Caco-2 (cell line): ENCODE measurements at regions not wholly inside any gene's neighbourhood (a gene's known extent, or its start where the extent isn't known, plus 50 kb on each side); places are given as distances from the start of the nearest gene placed in this dataset.

Source experiments
- BruUV-seq: library from RNA; stranded (reverse); fragments of 400-500 nt; replicated peaks from 2 replicates; lab custom pipeline; 2021; lab: Mats Ljungman, UMichigan
- CTCF ChIA-PET: fragments of 300-600 bp; sonication (Branson Sonifier 250); formaldehyde crosslinking; loops from one replicate; lab custom pipeline; 2022; ENCODE audit warnings: antibody characterized with exemption; lab: Charles Lee
- POLR2A ChIA-PET: fragments of 300-600 bp; sonication (Branson Sonifier 250); formaldehyde crosslinking; loops from one replicate; lab custom pipeline; 2022; ENCODE audit warnings: antibody characterized with exemption; lab: Charles Lee
- DNase-seq, 2 experiments: peaks; one replicate each; pipeline versions ENCODE4 v3.0.0 to v3.0.0-alpha.2; 2020 to 2022
- H3K27me3 ChIP-seq: replicated peaks from 2 replicates; pipeline ENCODE4 v1.6.0; 2011; ENCODE audit warnings: low read length; ENCODE audit not compliant: control insufficient read depth, insufficient read depth
- H3K36me3 ChIP-seq: 2 replicates; pipeline ENCODE4 v1.5.1; 2011; ENCODE audit warnings: low read length; ENCODE audit not compliant: control insufficient read depth, insufficient read depth
- H3K4me1 ChIP-seq: fragments of 250-450 bp; sonication (Bioruptor Pico); 2 replicates; pipeline ENCODE4 v1.5.1; 2020; ENCODE audit warnings: mild to moderate bottlenecking
- H3K4me3 ChIP-seq: 2 replicates; pipeline ENCODE4 v1.5.1; 2011; ENCODE audit warnings: low read depth, mild to moderate bottlenecking, control low read depth, low read length
- H3K9me3 ChIP-seq: fragments of 250-450 bp; sonication (Bioruptor Pico); 2 replicates; pipeline ENCODE4 v1.5.1; 2020; ENCODE audit warnings: mild to moderate bottlenecking, moderate library complexity
- H3K27ac Mint-ChIP-seq: one replicate; pipeline ENCODE4 v1.8.0; 2022; ENCODE audit warnings: mixed read lengths; ENCODE audit not compliant: unreplicated experiment
- H3K27me3 Mint-ChIP-seq: one replicate; pipeline ENCODE4 v1.8.0; 2022; ENCODE audit warnings: mixed read lengths; ENCODE audit not compliant: insufficient read depth, unreplicated experiment
- H3K36me3 Mint-ChIP-seq: one replicate; pipeline ENCODE4 v1.8.0; 2022; ENCODE audit warnings: mild to moderate bottlenecking, mixed read lengths; ENCODE audit not compliant: insufficient read depth, unreplicated experiment
- H3K4me1 Mint-ChIP-seq: one replicate; pipeline ENCODE4 v1.8.0; 2022; ENCODE audit warnings: low read depth, mixed read lengths; ENCODE audit not compliant: unreplicated experiment
- H3K4me3 Mint-ChIP-seq: one replicate; pipeline ENCODE4 v1.8.0; 2022; ENCODE audit warnings: mild to moderate bottlenecking, moderate library complexity, mixed read lengths; ENCODE audit not compliant: unreplicated experiment
- H3K9me3 Mint-ChIP-seq: one replicate; pipeline ENCODE4 v1.8.0; 2022; ENCODE audit warnings: mixed read lengths; ENCODE audit not compliant: unreplicated experiment
- CTCF ChIP-seq, 2 experiments: fragments of 200-600 bp in 1 of 2; IDR thresholded peaks; 1 replicate in 1 of 2; 2 replicates in 1 of 2; pipeline versions ENCODE4 v1.5.1 to v1.8.0; 2011 to 2022; ENCODE audit warnings: antibody characterized with exemption in 1 of 2, control low read depth in 1 of 2, inconsistent platforms in 1 of 2, low read depth in 1 of 2, low read length in 1 of 2, mild to moderate bottlenecking in 1 of 2, moderate library complexity in 1 of 2; ENCODE audit not compliant: insufficient read depth in 1 of 2, severe bottlenecking in 1 of 2, unreplicated experiment in 1 of 2
- intact Hi-C: fragments of 100-400 bp; cut with micrococcal nuclease; formaldehyde crosslinking; loops from one replicate; pipeline ENCODE4 v1.10.0; 2022; ENCODE audit not compliant: unreplicated experiment

- no peak overlapping the region for H3K27ac Mint-ChIP-seq
- no peak overlapping the region for H3K4me3 ChIP-seq
- peaks cover 6% of the 10 kb centered on the region for H3K27me3 Mint-ChIP-seq
- H3K36me3 Mint-ChIP-seq: no peaks in the 10 kb centered on the region
- no peaks in the 10 kb centered on the region for H3K27me3 ChIP-seq
- CTCF ChIA-PET: no interaction called here
- H3K4me1 ChIP-seq: no peaks in the 10 kb centered on the region
- TF ChIP-seq CTCF (IDR thresholded peaks at IDR 0.05; ENCODE audit: insufficient read depth in 1 of 2, low read depth in 1 of 2, low read length in 1 of 2, severe bottlenecking in 1 of 2, unreplicated experiment in 1 of 2): no peak
- H3K9me3 Mint-ChIP-seq: no peaks in the 10 kb centered on the region
- intact Hi-C loops: no loop called here
- no TSS peak for BruUV-seq
- no peak for DNase-seq
- H3K4me3 Mint-ChIP-seq: no peak overlapping the region
- POLR2A ChIA-PET: no interaction called here
- H3K36me3 ChIP-seq: no peaks in the 10 kb centered on the region
- H3K4me1 Mint-ChIP-seq: no peaks in the 10 kb centered on the region
- H3K9me3 ChIP-seq: no peaks in the 10 kb centered on the region
These were observed 266.0 kb upstream of the MCTP2 start for GRCh38 chr15:93965304-93965908.

GRCh38 chr15:93954985-93955571 lies 276.3 kb upstream of the MCTP2 start:
- no peaks in the 10 kb centered on the region for H3K27me3 ChIP-seq
- no peaks in the 10 kb centered on the region for H3K9me3 ChIP-seq
- intact Hi-C loops: loop anchor here (1.0 kb wide), 4 partner anchors 42 to 614 kb away; no protein-coding TSS in a partner anchor
- Mint-ChIP-seq H3K36me3 (peaks cover 7% of the 10 kb centered on the region), H3K27me3 (no peaks in the 10 kb centered on the region), H3K4me3 (peak overlapping the region; percentile 64), H3K9me3 (no peaks in the 10 kb centered on the region), H3K4me1 (peaks cover 21% of the 10 kb centered on the region), H3K27ac (peak overlapping the region; percentile 50)
- TF ChIP-seq CTCF (IDR thresholded peaks at IDR 0.05; ENCODE audit: insufficient read depth in 1 of 2, low read depth in 1 of 2, low read length in 1 of 2, severe bottlenecking in 1 of 2, unreplicated experiment in 1 of 2): no peak
- no TSS peak for BruUV-seq
- ChIA-PET POLR2A (no interaction called here), CTCF (interaction anchor here (0.6 to 1.8 kb wide), 4 partner anchors 20 to 895 kb away, joined by 3 to 18 read pairs (median 4); no protein-coding TSS in a partner anchor)
- no peak overlapping the region for H3K4me3 ChIP-seq
- peak; percentile 84 to 85 for DNase-seq
- H3K36me3 ChIP-seq: no peaks in the 10 kb centered on the region
- H3K4me1 ChIP-seq: peaks cover 17% of the 10 kb centered on the region

- Mint-ChIP-seq H3K9me3 (peaks cover 8% of the 10 kb centered on the region), H3K27me3 (no peaks in the 10 kb centered on the region), H3K36me3 (no peaks in the 10 kb centered on the region), H3K4me3 (no peak overlapping the region), H3K4me1 (peaks cover 6% of the 10 kb centered on the region), H3K27ac (no peak overlapping the region)
- no peaks in the 10 kb centered on the region for H3K27me3 ChIP-seq
- H3K4me3 ChIP-seq: no peak overlapping the region
- intact Hi-C loops: no loop called here
- CTCF ChIA-PET: no interaction called here
- POLR2A ChIA-PET: no interaction called here
- DNase-seq: no peak
- no TSS peak for BruUV-seq
- TF ChIP-seq CTCF (IDR thresholded peaks at IDR 0.05; ENCODE audit: insufficient read depth in 1 of 2, low read depth in 1 of 2, low read length in 1 of 2, severe bottlenecking in 1 of 2, unreplicated experiment in 1 of 2): no peak
- H3K9me3 ChIP-seq: no peaks in the 10 kb centered on the region
- no peaks in the 10 kb centered on the region for H3K4me1 ChIP-seq
- no peaks in the 10 kb centered on the region for H3K36me3 ChIP-seq
These were observed 282.6 kb upstream of the MCTP2 start for GRCh38 chr15:93948726-93949125.
